PC-9 (cell line): ENCODE measurements at regions not wholly inside any gene's neighbourhood (a gene's known extent, or its start where the extent isn't known, plus 50 kb on each side); places are given as distances from the start of the nearest gene placed in this dataset.

Source experiments
- CTCF ChIP-seq: fragments of 200-600 bp; sonication (generic); conservative IDR thresholded peaks from 2 replicates; pipeline ENCODE4 v1.6.1; 2017; ENCODE audit warnings: mixed run types, antibody characterized with exemption, mild to moderate bottlenecking, moderate library complexity
- EZH2 ChIP-seq: fragments of 200-600 bp; sonication (generic); IDR thresholded peaks from 2 replicates; pipeline ENCODE4 v1.8.0; 2017; ENCODE audit warnings: antibody characterized with exemption, low read depth

GRCh38 chr10:28983799-28984198, 305.1 kb upstream of the LYZL1 start:
- TF ChIP-seq CTCF (no peak), EZH2 (no peak)
